ENCODE measurements at regions not wholly inside any gene's neighbourhood (a gene's known extent, or its start where the extent isn't known, plus 50 kb on each side); places are given as distances from the start of the nearest gene placed in this dataset.

DNA sequence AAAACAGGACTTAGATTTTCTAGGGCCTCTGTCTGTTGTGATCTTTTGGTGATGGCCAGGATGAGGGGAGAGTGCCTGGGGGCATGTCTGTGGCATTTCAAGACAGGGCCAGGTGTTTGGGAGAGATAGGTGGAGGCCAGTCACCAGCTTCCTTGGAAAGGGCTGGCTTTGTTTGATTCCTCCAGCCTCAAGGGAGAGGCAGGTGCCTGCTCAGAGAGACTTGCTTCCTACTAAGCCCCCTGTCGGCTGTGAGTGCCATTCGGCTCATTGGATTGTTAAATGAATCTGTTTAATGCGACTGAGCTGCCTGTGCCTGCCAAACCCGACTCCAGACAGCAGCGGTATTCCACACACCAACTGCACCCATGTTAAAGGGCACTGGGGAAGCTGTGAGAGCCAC, 304.1 kb upstream of the COBL start:
- Histone ChIP-seq H3K56ac (ENCODE audit: extremely low read depth, insufficient read depth, low read length) (no peak overlapping the region), H3K9me1 (ENCODE audit: insufficient read depth, low read length) (no peaks in the 10 kb centered on the region), H4K8ac (ENCODE audit: low read depth in 2 of 2, low read length in 2 of 2) (no peak overlapping the region), H2BK5ac (ENCODE audit: low read depth, low read length, poor library complexity, severe bottlenecking) (no peak overlapping the region), H3K4me1 (ENCODE audit: control insufficient read depth, insufficient read depth, low read length) (no peaks in the 10 kb centered on the region), H3K27ac (ENCODE audit: insufficient read depth, low read length) (no peak overlapping the region), H3K4ac (ENCODE audit: low read depth, low read length) (no peak overlapping the region), H3K18ac (ENCODE audit: low read depth, low read length) (no peak overlapping the region), H4K5ac (ENCODE audit: low read depth, low read length) (no peak overlapping the region), H2AK5ac (ENCODE audit: low read depth, low read length) (no peak overlapping the region), H3K23ac (ENCODE audit: low read depth, low read length) (no peak overlapping the region), H2AK9ac (replicated peaks; ENCODE audit: low read depth, low read length, poor library complexity) (no peak overlapping the region), H3K36me3 (ENCODE audit: control insufficient read depth, insufficient read depth, low read length) (no peaks in the 10 kb centered on the region), H3K9ac (ENCODE audit: low read depth, low read length) (no peak overlapping the region), H4K20me1 (ENCODE audit: insufficient read depth, low read length) (no peaks in the 10 kb centered on the region), H2BK120ac (ENCODE audit: low read depth, low read length) (no peak overlapping the region), H3K14ac (replicated peaks; ENCODE audit: low read depth, low read length) (no peak overlapping the region), H3K9me3 (ENCODE audit: control insufficient read depth, insufficient read depth, low read length) (peaks cover 20% of the 10 kb centered on the region), H2BK15ac (ENCODE audit: low read depth, low read length) (no peak overlapping the region), H3K4me2 (ENCODE audit: low read depth, low read length) (no peak overlapping the region), H3K79me1 (ENCODE audit: low read depth in 1 of 2, low read length in 2 of 2) (no peaks in the 10 kb centered on the region), H2BK20ac (ENCODE audit: low read depth, low read length) (no peak overlapping the region), H3K27me3 (ENCODE audit: control insufficient read depth, insufficient read depth, low read length) (no peaks in the 10 kb centered on the region), H3K4me3 (ENCODE audit: insufficient read depth, low read depth, low read length) (no peak overlapping the region), H4K91ac (ENCODE audit: insufficient read depth, low read depth, low read length) (no peak overlapping the region), H2AFZ (replicated peaks; ENCODE audit: low read length, poor library complexity) (no peak overlapping the region)
- in situ Hi-C loops (cut with MboI; ENCODE audit: low sequenced_read_pairs) = no loop called here
- dilution Hi-C loops (cut with HindIII; ENCODE audit: low sequenced_read_pairs, unreplicated experiment) = no loop called here
- BruUV-seq (replicated peaks) = no TSS peak
- WGBS, 2 experiments (ENCODE audit: extremely low coverage in 2 of 2, insufficient read length in 1 of 2) = no CpG with 5 or more reads among the region's 5 CpGs
- no peak for DNase-seq
- TF ChIP-seq RCOR1 (IDR thresholded peaks at IDR 0.05; ENCODE audit: insufficient replicate concordance, low read length) (no peak), NFE2L2 (IDR thresholded peaks at IDR 0.05; ENCODE audit: low read depth, low read length) (no peak), POLR2A (IDR thresholded peaks at IDR 0.05; ENCODE audit: low read depth, low read length) (no peak), RFX5 (IDR thresholded peaks at IDR 0.05; ENCODE audit: low read depth, low read length) (no peak), CEBPB (IDR thresholded peaks at IDR 0.05; ENCODE audit: low read depth, low read length) (no peak), MAFK (IDR thresholded peaks at IDR 0.05; ENCODE audit: low read depth, low read length) (no peak), FOS (IDR thresholded peaks at IDR 0.05; ENCODE audit: low read depth, low read length) (no peak), ELK1 (IDR thresholded peaks at IDR 0.05; ENCODE audit: borderline replicate concordance, low read depth, low read length) (no peak), RAD21 (IDR thresholded peaks at IDR 0.05; ENCODE audit: low read length) (no peak), USF2 (IDR thresholded peaks at IDR 0.05; ENCODE audit: low read depth, low read length) (no peak), MAZ (IDR thresholded peaks at IDR 0.05; ENCODE audit: borderline replicate concordance, low read depth, low read length) (no peak), CHD1 (IDR thresholded peaks at IDR 0.05; ENCODE audit: low read depth, low read length) (no peak)
- POLR2A ChIA-PET (ENCODE audit: unreplicated experiment) = no interaction called here
- CTCF ChIA-PET = no interaction called here
- ATAC-seq (ENCODE audit: low read depth) = no peak
- intact Hi-C loops (cut with micrococcal nuclease) = no loop called here
